ENCODE measurements at regions not wholly inside any gene's neighbourhood (a gene's known extent, or its start where the extent isn't known, plus 50 kb on each side); places are given as distances from the start of the nearest gene placed in this dataset.
"Not testable (repeated sequence)": the region's sequence is repeated elsewhere in the genome, so short reads cannot be mapped to it uniquely, and the experiment has no call there.

- TF ChIP-seq CTCF (IDR thresholded peaks at IDR 0.05) (no peak), POLR2A (IDR thresholded peaks at IDR 0.05) (no peak)
- no peaks in the 10 kb centered on the region for H3K9me3 ChIP-seq
- H3K36me3 ChIP-seq = no peaks in the 10 kb centered on the region
- intact Hi-C loops (cut with DNase I; ENCODE audit: low total_unique reads) = no loop called here
- no peak overlapping the region for H3K27ac ChIP-seq
- no peak overlapping the region for H3K4me3 ChIP-seq
- no peak for DNase-seq
- H3K4me1 ChIP-seq = no peaks in the 10 kb centered on the region
- H3K27me3 ChIP-seq = no peaks in the 10 kb centered on the region
Observed at GRCh38 chr5:99553211-99553810, 624.5 kb upstream of the CHD1 start.

- Histone ChIP-seq H3K27me3 (no peaks in the 10 kb centered on the region), H3K9me3 (no peaks in the 10 kb centered on the region), H3K27ac (no peak overlapping the region), H3K4me3 (no peak overlapping the region), H3K4me1 (no peaks in the 10 kb centered on the region), H3K36me3 (no peaks in the 10 kb centered on the region)
- TF ChIP-seq CTCF (IDR thresholded peaks at IDR 0.05) (no peak), POLR2A (IDR thresholded peaks at IDR 0.05) (no peak)
- intact Hi-C loops (cut with DNase I; ENCODE audit: low total_unique reads) = no loop called here
- no peak for DNase-seq
Observed at GRCh38 chr5:99544356-99544755, 615.5 kb upstream of the CHD1 start.

GRCh38 chr5:99543841-99544240 is 615.0 kb upstream of the CHD1 start:
- Histone ChIP-seq H3K4me1 (no peaks in the 10 kb centered on the region), H3K27ac (no peak overlapping the region), H3K4me3 (no peak overlapping the region), H3K36me3 (no peaks in the 10 kb centered on the region), H3K9me3 (no peaks in the 10 kb centered on the region), H3K27me3 (no peaks in the 10 kb centered on the region)
- no peak for DNase-seq
- TF ChIP-seq CTCF (IDR thresholded peaks at IDR 0.05) (no peak), POLR2A (IDR thresholded peaks at IDR 0.05) (no peak)
- intact Hi-C loops (cut with DNase I; ENCODE audit: low total_unique reads) = no loop called here

- H3K4me1 ChIP-seq; H3K4me3 ChIP-seq; H3K9me3 ChIP-seq; H3K27me3 ChIP-seq; H3K27ac ChIP-seq; DNase-seq; intact Hi-C loops (cut with DNase I; ENCODE audit: low total_unique reads); H3K36me3 ChIP-seq: not testable (repeated sequence)
Observed at GRCh38 chr5:99534241-99534640, 605.4 kb upstream of the CHD1 start.

GRCh38 chr5:99521666-99522065 is 592.9 kb upstream of the CHD1 start:
- H3K27me3 ChIP-seq; intact Hi-C loops (cut with DNase I; ENCODE audit: low total_unique reads); H3K9me3 ChIP-seq; H3K36me3 ChIP-seq; H3K4me1 ChIP-seq; H3K27ac ChIP-seq; DNase-seq; H3K4me3 ChIP-seq: not testable (repeated sequence)

- H3K9me3 ChIP-seq, H3K27ac ChIP-seq: not testable (repeated sequence)
Observed at GRCh38 chr5:99515864-99516490, 587.2 kb upstream of the CHD1 start.

GRCh38 chr5:99510237-99510866 is 581.5 kb upstream of the CHD1 start:
- H3K27me3 ChIP-seq; H3K36me3 ChIP-seq; H3K9me3 ChIP-seq; intact Hi-C loops (cut with DNase I; ENCODE audit: low total_unique reads); H3K4me3 ChIP-seq; DNase-seq; H3K27ac ChIP-seq; H3K4me1 ChIP-seq: not testable (repeated sequence)

More at GRCh38 chr5:99515864-99516490, 587.2 kb upstream of the CHD1 start:
- H3K36me3 ChIP-seq; H3K4me3 ChIP-seq; DNase-seq; H3K27me3 ChIP-seq; intact Hi-C loops (cut with DNase I; ENCODE audit: low total_unique reads); H3K4me1 ChIP-seq: not testable (repeated sequence)

- H3K4me1 ChIP-seq; H3K27me3 ChIP-seq; H3K36me3 ChIP-seq; H3K9me3 ChIP-seq; DNase-seq; H3K27ac ChIP-seq; H3K4me3 ChIP-seq; intact Hi-C loops (cut with DNase I; ENCODE audit: low total_unique reads): not testable (repeated sequence)
Observed at GRCh38 chr5:99509064-99509463, 580.3 kb upstream of the CHD1 start.

- intact Hi-C loops (cut with DNase I; ENCODE audit: low total_unique reads); H3K4me1 ChIP-seq; H3K4me3 ChIP-seq; DNase-seq; H3K27ac ChIP-seq; H3K9me3 ChIP-seq; H3K27me3 ChIP-seq; H3K36me3 ChIP-seq: not testable (repeated sequence)
Observed at GRCh38 chr5:99495456-99495855, 566.6 kb upstream of the CHD1 start.

- H3K9me3 ChIP-seq; H3K4me1 ChIP-seq; H3K27ac ChIP-seq; H3K27me3 ChIP-seq; intact Hi-C loops (cut with DNase I; ENCODE audit: low total_unique reads); H3K36me3 ChIP-seq; DNase-seq; H3K4me3 ChIP-seq: not testable (repeated sequence)
Observed at GRCh38 chr5:99478450-99478849, 549.6 kb upstream of the CHD1 start.
